ENCODE measurements at regions not wholly inside any gene's neighbourhood (a gene's known extent, or its start where the extent isn't known, plus 50 kb on each side); places are given as distances from the start of the nearest gene placed in this dataset.

GRCh38 chr2:34985474-34985873 is 1370.1 kb upstream of the CRIM1 start:
- in situ Hi-C loops (cut with MboI): no loop called here
- H3K9ac ChIP-seq (ENCODE audit: control insufficient read depth, insufficient read depth, low read length): no peak overlapping the region
- no peaks in the 10 kb centered on the region for H4K20me1 ChIP-seq (ENCODE audit: control insufficient read depth, insufficient read depth)
- no TSS peak for BruUV-seq (replicated peaks)
- POLR2A ChIA-PET: no interaction called here
- no peaks in the 10 kb centered on the region for H3K4me1 ChIP-seq (ENCODE audit: control insufficient read depth, insufficient read depth, low read length)
- no peak overlapping the region for H3K4me2 ChIP-seq (ENCODE audit: control insufficient read depth, insufficient read depth)
- no peak for FAIRE-seq
- RAD21 ChIA-PET (ENCODE audit: unreplicated experiment): no interaction called here
- SMC1A ChIA-PET (ENCODE audit: uncharacterized antibody, unreplicated experiment): no interaction called here
- TF ChIP-seq JUNB (IDR thresholded peaks at IDR 0.05) (no peak), SKIL (IDR thresholded peaks at IDR 0.05; ENCODE audit: low read depth, poor library complexity, severe bottlenecking) (no peak), HCFC1 (IDR thresholded peaks at IDR 0.05; ENCODE audit: low read length) (no peak), SPI1 (IDR thresholded peaks at IDR 0.05; ENCODE audit: borderline replicate concordance, insufficient read depth, low read depth, low read length) (0 out of 2 replicates have a peak, but pooled peaks have one; percentile 2), ZBTB33 (IDR thresholded peaks at IDR 0.05) (no peak), SMAD5 (IDR thresholded peaks at IDR 0.05; ENCODE audit: low read depth) (no peak), ZNF207 (IDR thresholded peaks at IDR 0.05; ENCODE audit: borderline replicate concordance) (no peak), KLF5 (IDR thresholded peaks at IDR 0.05; ENCODE audit: partially characterized antibody) (no peak), ZNF592 (IDR thresholded peaks at IDR 0.05) (no peak)
- no peak overlapping the region for H3K27ac ChIP-seq (ENCODE audit: control insufficient read depth, insufficient read depth)
- no peak overlapping the region for H2AFZ ChIP-seq (ENCODE audit: control insufficient read depth, low read depth, low read length)
- CTCF ChIA-PET: interaction anchor here (0.7 kb wide), 1 partner anchor 1472 kb away, joined by 3 read pairs; no protein-coding TSS in a partner anchor
- no peaks in the 10 kb centered on the region for H3K36me3 ChIP-seq (ENCODE audit: control insufficient read depth in 2 of 2, insufficient read depth in 2 of 2, low read length in 1 of 2)
- no peaks in the 10 kb centered on the region for H3K79me2 ChIP-seq (ENCODE audit: control insufficient read depth, insufficient read depth, low read length)
- no peak for DNase-seq (ENCODE audit: low read depth, low spot score)
- no peaks in the 10 kb centered on the region for H3K9me3 ChIP-seq (replicated peaks; ENCODE audit: control insufficient read depth, insufficient read depth, low read length)
- no peaks in the 10 kb centered on the region for H3K27me3 ChIP-seq (replicated peaks in 1 of 2; ENCODE audit: control insufficient read depth in 2 of 2, insufficient read depth in 2 of 2, low read length in 1 of 2)
- no peak for ATAC-seq
- intact Hi-C loops (cut with micrococcal nuclease; ENCODE audit: unreplicated experiment): no loop called here
- H3K4me3 ChIP-seq: no peak overlapping the region

Measured in GM12878 (cell line).